Calu3 (cell line): ENCODE measurements at regions not wholly inside any gene's neighbourhood (a gene's known extent, or its start where the extent isn't known, plus 50 kb on each side); places are given as distances from the start of the nearest gene placed in this dataset.

ENCODE experiments used
- BruUV-seq: library from RNA; stranded (reverse); fragments of 400-500 nt; replicated peaks from 2 replicates; lab custom pipeline; 2021; lab: Mats Ljungman, UMichigan
- CTCF ChIA-PET: fragments of 300-600 bp; sonication (Branson Sonifier 250); formaldehyde crosslinking; loops from one replicate; lab custom pipeline; 2022; ENCODE audit warnings: antibody characterized with exemption; lab: Charles Lee
- DNase-seq: peaks from one replicate; pipeline ENCODE4 v3.0.0; 2022
- H3K27ac Mint-ChIP-seq: one replicate; pipeline ENCODE4 v1.8.0; 2022; ENCODE audit warnings: mixed read lengths; ENCODE audit not compliant: unreplicated experiment
- H3K27me3 Mint-ChIP-seq: one replicate; pipeline ENCODE4 v1.8.0; 2022; ENCODE audit warnings: mixed read lengths; ENCODE audit not compliant: unreplicated experiment
- H3K36me3 Mint-ChIP-seq: one replicate; pipeline ENCODE4 v1.8.0; 2022; ENCODE audit warnings: mild to moderate bottlenecking, moderate library complexity, mixed read lengths; ENCODE audit not compliant: insufficient read depth, unreplicated experiment
- H3K4me1 Mint-ChIP-seq: one replicate; pipeline ENCODE4 v1.8.0; 2022; ENCODE audit warnings: mild to moderate bottlenecking, low read depth, mixed read lengths; ENCODE audit not compliant: unreplicated experiment
- H3K4me3 Mint-ChIP-seq: one replicate; pipeline ENCODE4 v1.8.0; 2022; ENCODE audit warnings: mild to moderate bottlenecking, low read depth, moderate library complexity, mixed read lengths; ENCODE audit not compliant: unreplicated experiment
- H3K9me3 Mint-ChIP-seq: one replicate; pipeline ENCODE4 v1.8.0; 2022; ENCODE audit warnings: low read depth, mixed read lengths; ENCODE audit not compliant: unreplicated experiment
- CTCF ChIP-seq: fragments of 200-600 bp; IDR thresholded peaks from one replicate; pipeline ENCODE4 v1.8.0; 2022; ENCODE audit warnings: antibody characterized with exemption; ENCODE audit not compliant: unreplicated experiment
- intact Hi-C: fragments of 100-400 bp; cut with micrococcal nuclease; formaldehyde crosslinking; loops from one replicate; pipeline ENCODE4 v1.10.0; 2022; ENCODE audit not compliant: unreplicated experiment

GRCh38 chr16:48824271-48824670 lies 214.3 kb upstream of the N4BP1 start:
- no peak for TF ChIP-seq CTCF
- no TSS peak for BruUV-seq
- H3K36me3 Mint-ChIP-seq: no peaks in the 10 kb centered on the region
- intact Hi-C loops: no loop called here
- peaks cover 29% of the 10 kb centered on the region for H3K27me3 Mint-ChIP-seq
- no peaks in the 10 kb centered on the region for H3K4me1 Mint-ChIP-seq
- no peak overlapping the region for H3K4me3 Mint-ChIP-seq
- DNase-seq: no peak
- CTCF ChIA-PET: no interaction called here
- H3K27ac Mint-ChIP-seq: no peak overlapping the region
- peaks cover 2% of the 10 kb centered on the region for H3K9me3 Mint-ChIP-seq

GRCh38 chr16:48822431-48822830 lies 212.5 kb upstream of the N4BP1 start:
- no peak for DNase-seq
- Mint-ChIP-seq H3K36me3 (no peaks in the 10 kb centered on the region), H3K4me3 (no peak overlapping the region), H3K27me3 (peaks cover 34% of the 10 kb centered on the region), H3K27ac (no peak overlapping the region), H3K9me3 (peaks cover 2% of the 10 kb centered on the region), H3K4me1 (no peaks in the 10 kb centered on the region)
- intact Hi-C loops: no loop called here
- no peak for TF ChIP-seq CTCF
- CTCF ChIA-PET: no interaction called here
- no TSS peak for BruUV-seq

- BruUV-seq: no TSS peak
- H3K36me3 Mint-ChIP-seq: no peaks in the 10 kb centered on the region
- CTCF ChIA-PET: no interaction called here
- peaks cover 2% of the 10 kb centered on the region for H3K9me3 Mint-ChIP-seq
- no peak for TF ChIP-seq CTCF
- intact Hi-C loops: no loop called here
- H3K27ac Mint-ChIP-seq: no peak overlapping the region
- no peak for DNase-seq
- no peak overlapping the region for H3K4me3 Mint-ChIP-seq
- no peaks in the 10 kb centered on the region for H3K4me1 Mint-ChIP-seq
- peaks cover 35% of the 10 kb centered on the region for H3K27me3 Mint-ChIP-seq
Measured at GRCh38 chr16:48820379-48820778, 210.4 kb upstream of the N4BP1 start.

- intact Hi-C loops: no loop called here
- DNase-seq: no peak
- CTCF ChIA-PET: no interaction called here
- peaks cover 2% of the 10 kb centered on the region for H3K9me3 Mint-ChIP-seq
- H3K36me3 Mint-ChIP-seq: no peaks in the 10 kb centered on the region
- H3K4me1 Mint-ChIP-seq: no peaks in the 10 kb centered on the region
- H3K4me3 Mint-ChIP-seq: no peak overlapping the region
- BruUV-seq: no TSS peak
- no peak for TF ChIP-seq CTCF
- peaks cover 47% of the 10 kb centered on the region for H3K27me3 Mint-ChIP-seq
- no peak overlapping the region for H3K27ac Mint-ChIP-seq
Measured at GRCh38 chr16:48818257-48818656, 208.3 kb upstream of the N4BP1 start.
